ENCODE measurements at regions not wholly inside any gene's neighbourhood (a gene's known extent, or its start where the extent isn't known, plus 50 kb on each side); places are given as distances from the start of the nearest gene placed in this dataset.

GRCh38 chr6:168181876-168182275 lies 102.9 kb upstream of the FRMD1 start:
- Histone ChIP-seq H3K9me2 (replicated peaks; ENCODE audit: insufficient read depth, low read length) (no peaks in the 10 kb centered on the region), H3F3A (ENCODE audit: insufficient read depth, low read length) (peaks cover 3% of the 10 kb centered on the region; the same call in 1 of the 2 replicates), H2AFZ (ENCODE audit: low read length) (no peak overlapping the region), H3K9ac (ENCODE audit: low read length) (no peak overlapping the region), H3K36me3 (replicated peaks; ENCODE audit: insufficient read depth, low read length) (no peaks in the 10 kb centered on the region), H3K79me2 (ENCODE audit: low read length) (no peaks in the 10 kb centered on the region), H3K9me3 (replicated peaks; ENCODE audit: insufficient read depth, low read length) (no peaks in the 10 kb centered on the region), H3K4me1 (ENCODE audit: low read length) (peaks cover 23% of the 10 kb centered on the region), H3K27me3 (replicated peaks; ENCODE audit: insufficient read depth, low read length) (no peaks in the 10 kb centered on the region), H4K20me1 (ENCODE audit: insufficient read depth, low read length) (no peaks in the 10 kb centered on the region), H3K4me2 (ENCODE audit: low read depth, low read length) (no peak overlapping the region), H3K27ac (ENCODE audit: low read length) (no peak overlapping the region), H3K4me3 (ENCODE audit: low read length) (no peak overlapping the region)
- TF ChIP-seq, protein P1, sequence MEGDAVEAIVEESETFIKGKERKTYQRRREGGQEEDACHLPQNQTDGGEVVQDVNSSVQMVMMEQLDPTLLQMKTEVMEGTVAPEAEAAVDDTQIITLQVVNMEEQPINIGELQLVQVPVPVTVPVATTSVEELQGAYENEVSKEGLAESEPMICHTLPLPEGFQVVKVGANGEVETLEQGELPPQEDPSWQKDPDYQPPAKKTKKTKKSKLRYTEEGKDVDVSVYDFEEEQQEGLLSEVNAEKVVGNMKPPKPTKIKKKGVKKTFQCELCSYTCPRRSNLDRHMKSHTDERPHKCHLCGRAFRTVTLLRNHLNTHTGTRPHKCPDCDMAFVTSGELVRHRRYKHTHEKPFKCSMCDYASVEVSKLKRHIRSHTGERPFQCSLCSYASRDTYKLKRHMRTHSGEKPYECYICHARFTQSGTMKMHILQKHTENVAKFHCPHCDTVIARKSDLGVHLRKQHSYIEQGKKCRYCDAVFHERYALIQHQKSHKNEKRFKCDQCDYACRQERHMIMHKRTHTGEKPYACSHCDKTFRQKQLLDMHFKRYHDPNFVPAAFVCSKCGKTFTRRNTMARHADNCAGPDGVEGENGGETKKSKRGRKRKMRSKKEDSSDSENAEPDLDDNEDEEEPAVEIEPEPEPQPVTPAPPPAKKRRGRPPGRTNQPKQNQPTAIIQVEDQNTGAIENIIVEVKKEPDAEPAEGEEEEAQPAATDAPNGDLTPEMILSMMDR (IDR thresholded peaks at IDR 0.05; ENCODE audit: low read length) = no peak
- TF ChIP-seq EZH2phosphoT487 (IDR thresholded peaks at IDR 0.05; ENCODE audit: low read length) (no peak), EZH2 (optimal IDR thresholded peaks at IDR 0.05; ENCODE audit: low read depth, low read length) (no peak)
- no peak for DNase-seq

- Histone ChIP-seq H3K9ac (ENCODE audit: low read length) (no peak overlapping the region), H4K20me1 (ENCODE audit: insufficient read depth, low read length) (no peaks in the 10 kb centered on the region), H3K9me2 (replicated peaks; ENCODE audit: insufficient read depth, low read length) (no peaks in the 10 kb centered on the region), H3K4me1 (ENCODE audit: low read length) (peaks cover 23% of the 10 kb centered on the region), H3K36me3 (replicated peaks; ENCODE audit: insufficient read depth, low read length) (no peaks in the 10 kb centered on the region), H2AFZ (ENCODE audit: low read length) (no peak overlapping the region), H3K27ac (ENCODE audit: low read length) (peak overlapping the region; percentile 85; the same call in 1 of the 2 replicates), H3K27me3 (replicated peaks; ENCODE audit: insufficient read depth, low read length) (no peaks in the 10 kb centered on the region), H3K79me2 (ENCODE audit: low read length) (no peaks in the 10 kb centered on the region), H3K4me3 (ENCODE audit: low read length) (no peak overlapping the region), H3F3A (ENCODE audit: insufficient read depth, low read length) (peaks cover 3% of the 10 kb centered on the region; the same call in 1 of the 2 replicates), H3K4me2 (ENCODE audit: low read depth, low read length) (no peak overlapping the region), H3K9me3 (replicated peaks; ENCODE audit: insufficient read depth, low read length) (no peaks in the 10 kb centered on the region)
- DNase-seq = no peak
- TF ChIP-seq EZH2phosphoT487 (IDR thresholded peaks at IDR 0.05; ENCODE audit: low read length) (no peak), EZH2 (optimal IDR thresholded peaks at IDR 0.05; ENCODE audit: low read depth, low read length) (no peak)
- TF ChIP-seq, protein P1 (IDR thresholded peaks at IDR 0.05; ENCODE audit: low read length) = no peak
Observed at GRCh38 chr6:168181316-168181715, 102.3 kb upstream of the FRMD1 start.

DNA sequence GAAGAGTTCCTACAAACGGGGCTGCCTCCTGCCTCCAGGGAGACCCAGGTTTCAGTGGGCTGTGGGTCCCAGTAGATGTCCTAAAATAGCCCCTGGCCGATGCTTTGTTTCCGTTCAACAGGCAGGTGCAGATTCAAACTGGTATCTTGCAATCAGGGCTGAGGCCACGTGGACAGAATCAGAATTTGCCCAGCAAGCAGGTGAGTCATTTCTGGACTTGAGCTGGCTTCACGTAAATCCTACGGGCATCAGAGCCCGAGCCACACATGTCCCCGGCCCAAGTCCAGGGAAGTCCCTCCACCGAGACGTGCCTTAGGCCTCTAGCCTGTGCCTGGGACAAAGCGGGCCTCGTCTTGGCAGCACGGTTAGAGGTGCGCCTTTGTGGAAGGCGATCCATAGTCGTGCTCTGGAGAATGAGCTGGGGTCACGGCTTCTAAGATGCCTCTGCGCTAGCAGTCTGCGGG lies 101.6 kb upstream of the FRMD1 start:
- DNase-seq = peak; percentile 86
- Histone ChIP-seq H3K4me1 (ENCODE audit: low read length) (peaks cover 23% of the 10 kb centered on the region), H3K79me2 (ENCODE audit: low read length) (no peaks in the 10 kb centered on the region), H2AFZ (ENCODE audit: low read length) (no peak overlapping the region), H3K36me3 (replicated peaks; ENCODE audit: insufficient read depth, low read length) (no peaks in the 10 kb centered on the region), H3K9me2 (replicated peaks; ENCODE audit: insufficient read depth, low read length) (no peaks in the 10 kb centered on the region), H3K27me3 (replicated peaks; ENCODE audit: insufficient read depth, low read length) (no peaks in the 10 kb centered on the region), H3K4me2 (ENCODE audit: low read depth, low read length) (peak overlapping the region; percentile 65; the same call in 1 of the 2 replicates), H3F3A (ENCODE audit: insufficient read depth, low read length) (peaks cover 3% of the 10 kb centered on the region; the same call in 1 of the 2 replicates), H3K4me3 (ENCODE audit: low read length) (peak overlapping the region; percentile 53; the same call in 1 of the 2 replicates), H3K27ac (ENCODE audit: low read length) (peak overlapping the region; percentile 85), H3K9me3 (replicated peaks; ENCODE audit: insufficient read depth, low read length) (no peaks in the 10 kb centered on the region), H3K9ac (ENCODE audit: low read length) (peak overlapping the region; percentile 70; the same call in 1 of the 2 replicates), H4K20me1 (ENCODE audit: insufficient read depth, low read length) (no peaks in the 10 kb centered on the region)
- TF ChIP-seq EZH2phosphoT487 (IDR thresholded peaks at IDR 0.05; ENCODE audit: low read length) = no peak
- TF ChIP-seq, protein P1 (IDR thresholded peaks at IDR 0.05; ENCODE audit: low read length) = no peak
- no peak for TF ChIP-seq EZH2 (optimal IDR thresholded peaks at IDR 0.05; ENCODE audit: low read depth, low read length)
